A549 (cell line): ENCODE measurements at regions not wholly inside any gene's neighbourhood (a gene's known extent, or its start where the extent isn't known, plus 50 kb on each side); places are given as distances from the start of the nearest gene placed in this dataset.

ENCODE experiments used
- CBX2 ChIP-seq: fragments of 200-600 bp; sonication (generic); IDR thresholded peaks from 2 replicates; pipeline ENCODE4 v1.6.1; 2016; ENCODE audit warnings: low read depth, mild to moderate bottlenecking, borderline replicate concordance
- CHD4 ChIP-seq: fragments of 200-600 bp; sonication (generic); IDR thresholded peaks from 2 replicates; pipeline ENCODE4 v1.6.1; 2016; ENCODE audit warnings: antibody characterized with exemption, mild to moderate bottlenecking, borderline replicate concordance
- EP300 ChIP-seq, 2 experiments: fragments of >200 bp; sonication (Bioruptor Twin); formaldehyde crosslinking; IDR thresholded peaks; 2 replicates in 1 of 2; 3 replicates in 1 of 2; pipeline ENCODE4 v1.6.1; 2016 to 2017
- FOSB ChIP-seq: fragments of 250-450 bp; sonication (Bioruptor Pico); IDR thresholded peaks from 2 replicates; pipeline ENCODE4 v1.5.0; 2020; ENCODE audit warnings: mild to moderate bottlenecking, moderate library complexity
- KDM1A ChIP-seq: fragments of 200-600 bp; sonication (generic); IDR thresholded peaks from 2 replicates; pipeline ENCODE4 v1.6.1; 2016; ENCODE audit warnings: low read depth, mild to moderate bottlenecking
- KDM5A ChIP-seq: fragments of 200-600 bp; sonication (generic); IDR thresholded peaks from 2 replicates; pipeline ENCODE4 v1.6.1; 2016; ENCODE audit warnings: antibody characterized with exemption, mild to moderate bottlenecking
- POLR2A ChIP-seq: IDR thresholded peaks from 2 replicates; pipeline ENCODE4 v1.6.1; 2012; ENCODE audit warnings: mild to moderate bottlenecking, low read length
- REST ChIP-seq: fragments of 200-600 bp; sonication (generic); IDR thresholded peaks from 2 replicates; pipeline ENCODE4 v1.6.1; 2016; ENCODE audit warnings: antibody characterized with exemption, mild to moderate bottlenecking, moderate library complexity
- RFX5 ChIP-seq: fragments of 450-650 bp; IDR thresholded peaks from 2 replicates; pipeline ENCODE4 v1.7.1; 2014; ENCODE audit warnings: antibody characterized with exemption, mild to moderate bottlenecking, moderate library complexity
- SMC3 ChIP-seq: fragments of >200 bp; sonication (Bioruptor Twin); formaldehyde crosslinking; IDR thresholded peaks from 3 replicates; pipeline ENCODE4 v1.6.1; 2018; ENCODE audit warnings: inconsistent platforms
- SREBF2 ChIP-seq: fragments of 450-650 bp; IDR thresholded peaks from 2 replicates; pipeline ENCODE4 v1.6.1; 2014; ENCODE audit warnings: mild to moderate bottlenecking, moderate library complexity
- TF ChIP-seq, protein P1 (sequence below): fragments of >200 bp; sonication (Bioruptor Twin); formaldehyde crosslinking; IDR thresholded peaks from 3 replicates; pipeline ENCODE4 v1.5.1; 2016
- TF ChIP-seq, protein P2 (sequence below): fragments of 450-650 bp; IDR thresholded peaks from 2 replicates; pipeline ENCODE4 v1.6.1; 2014; ENCODE audit warnings: antibody characterized with exemption
- TF ChIP-seq, protein P3 (sequence below): IDR thresholded peaks from 2 replicates; pipeline ENCODE4 v1.6.1; 2012

- no peak for TF ChIP-seq POLR2A
- TF ChIP-seq, protein P1, sequence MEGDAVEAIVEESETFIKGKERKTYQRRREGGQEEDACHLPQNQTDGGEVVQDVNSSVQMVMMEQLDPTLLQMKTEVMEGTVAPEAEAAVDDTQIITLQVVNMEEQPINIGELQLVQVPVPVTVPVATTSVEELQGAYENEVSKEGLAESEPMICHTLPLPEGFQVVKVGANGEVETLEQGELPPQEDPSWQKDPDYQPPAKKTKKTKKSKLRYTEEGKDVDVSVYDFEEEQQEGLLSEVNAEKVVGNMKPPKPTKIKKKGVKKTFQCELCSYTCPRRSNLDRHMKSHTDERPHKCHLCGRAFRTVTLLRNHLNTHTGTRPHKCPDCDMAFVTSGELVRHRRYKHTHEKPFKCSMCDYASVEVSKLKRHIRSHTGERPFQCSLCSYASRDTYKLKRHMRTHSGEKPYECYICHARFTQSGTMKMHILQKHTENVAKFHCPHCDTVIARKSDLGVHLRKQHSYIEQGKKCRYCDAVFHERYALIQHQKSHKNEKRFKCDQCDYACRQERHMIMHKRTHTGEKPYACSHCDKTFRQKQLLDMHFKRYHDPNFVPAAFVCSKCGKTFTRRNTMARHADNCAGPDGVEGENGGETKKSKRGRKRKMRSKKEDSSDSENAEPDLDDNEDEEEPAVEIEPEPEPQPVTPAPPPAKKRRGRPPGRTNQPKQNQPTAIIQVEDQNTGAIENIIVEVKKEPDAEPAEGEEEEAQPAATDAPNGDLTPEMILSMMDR, result no peak
- TF ChIP-seq RFX5, result no peak
- TF ChIP-seq, protein P2, sequence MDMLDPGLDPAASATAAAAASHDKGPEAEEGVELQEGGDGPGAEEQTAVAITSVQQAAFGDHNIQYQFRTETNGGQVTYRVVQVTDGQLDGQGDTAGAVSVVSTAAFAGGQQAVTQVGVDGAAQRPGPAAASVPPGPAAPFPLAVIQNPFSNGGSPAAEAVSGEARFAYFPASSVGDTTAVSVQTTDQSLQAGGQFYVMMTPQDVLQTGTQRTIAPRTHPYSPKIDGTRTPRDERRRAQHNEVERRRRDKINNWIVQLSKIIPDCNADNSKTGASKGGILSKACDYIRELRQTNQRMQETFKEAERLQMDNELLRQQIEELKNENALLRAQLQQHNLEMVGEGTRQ, result no peak
- TF ChIP-seq, protein P3, sequence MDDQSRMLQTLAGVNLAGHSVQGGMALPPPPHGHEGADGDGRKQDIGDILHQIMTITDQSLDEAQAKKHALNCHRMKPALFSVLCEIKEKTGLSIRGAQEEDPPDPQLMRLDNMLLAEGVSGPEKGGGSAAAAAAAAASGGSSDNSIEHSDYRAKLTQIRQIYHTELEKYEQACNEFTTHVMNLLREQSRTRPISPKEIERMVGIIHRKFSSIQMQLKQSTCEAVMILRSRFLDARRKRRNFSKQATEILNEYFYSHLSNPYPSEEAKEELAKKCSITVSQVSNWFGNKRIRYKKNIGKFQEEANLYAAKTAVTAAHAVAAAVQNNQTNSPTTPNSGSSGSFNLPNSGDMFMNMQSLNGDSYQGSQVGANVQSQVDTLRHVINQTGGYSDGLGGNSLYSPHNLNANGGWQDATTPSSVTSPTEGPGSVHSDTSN, result no peak
- no peak for TF ChIP-seq SMC3
- no peak for TF ChIP-seq REST
- no peak for TF ChIP-seq SREBF2
- TF ChIP-seq KDM1A, result no peak
- no peak for TF ChIP-seq KDM5A
- no peak for TF ChIP-seq FOSB (CRISPR knock-in tag)
- no peak for TF ChIP-seq CHD4
- TF ChIP-seq EP300 (IDR thresholded peaks at IDR 0.05), result no peak
- TF ChIP-seq CBX2, result no peak
Observed at GRCh38 chr16:27602103-27602502, 52.2 kb downstream of the KATNIP start.
